ENCODE measurements at regions not wholly inside any gene's neighbourhood (a gene's known extent, or its start where the extent isn't known, plus 50 kb on each side); places are given as distances from the start of the nearest gene placed in this dataset.

DNA sequence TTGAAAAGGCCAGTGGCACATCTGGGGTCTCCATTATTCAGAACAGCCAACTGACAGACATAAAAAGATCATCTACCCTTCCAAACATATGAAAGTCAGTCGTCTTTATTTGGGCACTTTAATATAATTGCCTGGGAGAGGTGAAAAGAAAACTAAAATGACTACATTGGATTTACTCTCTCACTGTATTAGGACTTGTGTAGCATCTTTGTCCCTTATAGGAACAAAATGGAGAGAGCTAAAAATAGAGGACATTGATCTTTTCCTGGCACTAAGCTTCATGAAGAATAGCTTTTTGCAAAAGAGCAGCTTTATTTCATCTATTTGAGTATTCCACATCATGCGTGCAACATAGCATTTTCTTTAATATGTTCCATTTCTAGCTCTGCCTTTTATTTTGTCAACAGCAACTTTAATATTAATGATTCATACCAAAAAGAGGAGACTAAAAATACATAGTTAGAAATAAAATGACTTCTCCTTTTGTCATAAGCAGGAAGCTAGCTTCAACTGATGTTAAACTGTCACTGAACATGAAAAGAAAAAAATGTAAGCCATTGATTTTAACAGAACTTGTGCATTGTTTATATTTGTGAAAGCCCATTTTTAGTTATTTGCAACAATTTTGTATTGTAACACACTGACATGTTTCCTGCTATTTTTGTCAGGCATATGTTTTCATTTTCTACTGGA, 254.6 kb downstream of the SEC23A start:
- TF ChIP-seq, protein P1, sequence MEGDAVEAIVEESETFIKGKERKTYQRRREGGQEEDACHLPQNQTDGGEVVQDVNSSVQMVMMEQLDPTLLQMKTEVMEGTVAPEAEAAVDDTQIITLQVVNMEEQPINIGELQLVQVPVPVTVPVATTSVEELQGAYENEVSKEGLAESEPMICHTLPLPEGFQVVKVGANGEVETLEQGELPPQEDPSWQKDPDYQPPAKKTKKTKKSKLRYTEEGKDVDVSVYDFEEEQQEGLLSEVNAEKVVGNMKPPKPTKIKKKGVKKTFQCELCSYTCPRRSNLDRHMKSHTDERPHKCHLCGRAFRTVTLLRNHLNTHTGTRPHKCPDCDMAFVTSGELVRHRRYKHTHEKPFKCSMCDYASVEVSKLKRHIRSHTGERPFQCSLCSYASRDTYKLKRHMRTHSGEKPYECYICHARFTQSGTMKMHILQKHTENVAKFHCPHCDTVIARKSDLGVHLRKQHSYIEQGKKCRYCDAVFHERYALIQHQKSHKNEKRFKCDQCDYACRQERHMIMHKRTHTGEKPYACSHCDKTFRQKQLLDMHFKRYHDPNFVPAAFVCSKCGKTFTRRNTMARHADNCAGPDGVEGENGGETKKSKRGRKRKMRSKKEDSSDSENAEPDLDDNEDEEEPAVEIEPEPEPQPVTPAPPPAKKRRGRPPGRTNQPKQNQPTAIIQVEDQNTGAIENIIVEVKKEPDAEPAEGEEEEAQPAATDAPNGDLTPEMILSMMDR (IDR thresholded peaks at IDR 0.05), result no peak
- TF ChIP-seq POLR2A (IDR thresholded peaks at IDR 0.05), result no peak
